Right renal pelvis (tissue), 4 donors: ENCODE measurements at regions not wholly inside any gene's neighbourhood (a gene's known extent, or its start where the extent isn't known, plus 50 kb on each side); places are given as distances from the start of the nearest gene placed in this dataset.

Source experiments
- DNase-seq, 4 donors: peaks; one replicate each; pipeline ENCODE4 v3.0.0-alpha.2; 2013; ENCODE audit warnings: low read depth in 4 of 4, low spot score in 3 of 4, missing footprints in 1 of 4

DNA sequence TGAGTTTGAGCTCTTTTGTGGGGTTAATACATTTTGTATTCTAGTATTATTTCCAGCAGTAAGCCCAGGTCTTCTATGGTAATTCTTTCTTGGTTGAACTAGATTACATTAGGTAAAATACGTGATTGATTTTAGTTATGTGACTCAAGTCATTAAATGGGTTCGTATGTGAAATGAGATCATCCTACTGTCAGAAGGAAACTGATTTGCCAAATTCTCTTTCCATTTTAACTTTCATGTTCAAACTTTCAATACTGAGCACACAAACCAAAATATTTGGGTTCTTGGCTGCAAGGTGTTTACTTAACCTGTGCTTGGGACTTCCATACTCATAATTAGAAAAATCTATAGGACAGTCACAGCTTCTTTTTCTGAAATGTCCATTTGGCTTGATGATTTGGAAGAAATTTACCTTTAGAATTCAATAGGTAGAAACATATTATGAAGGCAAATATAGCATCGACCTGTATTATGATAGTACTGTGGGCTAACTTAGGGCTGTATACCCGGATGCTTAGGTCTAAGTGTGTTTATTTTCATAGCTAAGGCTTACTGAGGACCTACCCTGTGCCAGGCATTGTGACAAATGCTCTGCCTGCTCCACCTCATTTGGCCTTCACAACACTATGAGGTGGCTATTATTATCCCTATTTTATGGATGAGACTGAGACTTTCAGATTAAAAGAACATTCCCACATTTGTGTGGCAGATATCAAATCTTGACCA is 631.8 kb upstream of the GRM7 start:
- DNase-seq: no peak

GRCh38 chr3:6229778-6230410 is 631.0 kb upstream of the GRM7 start:
- no peak for DNase-seq

- no peak for DNase-seq
Measured at GRCh38 chr3:6242104-6242503, 618.8 kb upstream of the GRM7 start.

- no peak for DNase-seq
Measured at GRCh38 chr3:6248528-6248927, 612.4 kb upstream of the GRM7 start.

GRCh38 chr3:6249679-6250078 is 611.2 kb upstream of the GRM7 start:
- DNase-seq: no peak

DNA sequence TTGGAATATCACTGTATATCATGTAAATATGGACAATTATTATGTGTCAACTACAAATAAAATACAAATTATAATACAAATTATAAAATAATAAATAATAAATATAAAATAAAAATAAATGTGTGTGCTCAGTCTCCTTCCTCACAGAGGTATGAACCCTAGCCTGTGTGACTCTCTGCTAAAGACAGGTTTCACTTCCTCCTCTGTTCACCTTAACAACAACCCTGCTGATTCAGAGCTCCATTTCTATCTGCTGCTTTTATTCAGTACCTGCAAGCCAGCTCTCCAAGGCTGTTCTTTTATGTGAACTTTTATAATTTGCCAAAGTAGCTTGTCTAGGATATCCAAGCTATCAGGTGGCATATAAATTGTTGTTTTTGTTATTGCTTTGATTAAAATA is 610.7 kb upstream of the GRM7 start:
- no peak for DNase-seq

DNA sequence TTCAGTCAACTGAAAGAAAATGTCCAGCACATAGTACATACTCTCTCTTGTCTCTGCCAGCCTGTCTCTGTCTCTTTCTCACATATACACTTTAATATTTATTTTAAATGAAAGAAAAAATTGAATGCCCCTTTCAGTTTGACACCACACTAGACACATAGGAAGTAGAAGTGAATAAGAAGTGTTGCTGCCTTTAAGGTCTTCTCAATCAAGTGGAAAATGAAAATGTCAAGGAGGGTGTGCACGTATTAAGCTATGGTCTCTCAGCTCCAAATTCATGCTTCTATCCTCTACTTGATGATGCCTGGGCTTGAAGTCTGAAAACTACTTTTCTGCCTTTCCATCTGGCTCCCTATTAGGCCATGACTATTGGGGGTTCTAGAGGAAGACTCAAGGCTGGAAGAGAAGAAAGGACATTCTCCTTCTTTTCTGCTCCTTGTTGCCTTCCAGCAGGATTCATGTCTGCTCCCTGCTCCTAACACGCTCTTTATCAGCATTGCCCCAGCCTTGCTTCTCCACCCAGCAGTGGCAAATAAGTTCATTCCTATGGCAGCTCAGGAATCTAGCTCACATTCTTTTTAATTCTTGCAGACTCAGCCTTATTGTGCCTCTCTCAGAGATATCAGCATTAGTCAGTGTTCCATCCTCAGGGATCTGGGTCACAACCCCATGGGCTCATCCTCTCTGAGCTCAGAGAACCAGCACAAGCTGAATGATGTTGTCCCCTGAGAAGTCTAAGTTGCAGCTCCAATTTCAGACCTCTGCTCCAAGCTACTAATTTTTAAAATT is 609.1 kb upstream of the GRM7 start:
- DNase-seq: no peak

DNA sequence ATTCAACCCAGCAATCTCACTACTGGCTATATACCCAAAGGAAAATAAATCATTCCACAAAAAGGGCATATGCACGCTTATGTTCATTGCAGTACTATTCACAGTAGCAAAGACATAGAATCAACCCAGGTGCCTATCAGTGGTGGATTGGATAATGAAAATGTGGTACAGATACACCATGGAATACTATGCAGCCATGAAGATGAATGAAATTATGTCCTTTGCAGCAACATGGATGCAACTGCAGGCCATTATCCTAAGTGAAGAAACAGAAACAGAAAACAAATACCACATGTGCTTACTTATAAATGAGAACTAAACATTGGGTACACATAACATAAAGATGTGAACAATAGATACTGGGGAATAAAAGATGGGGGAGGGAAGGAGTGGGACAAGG is 606.4 kb upstream of the GRM7 start:
- DNase-seq: no peak

DNA sequence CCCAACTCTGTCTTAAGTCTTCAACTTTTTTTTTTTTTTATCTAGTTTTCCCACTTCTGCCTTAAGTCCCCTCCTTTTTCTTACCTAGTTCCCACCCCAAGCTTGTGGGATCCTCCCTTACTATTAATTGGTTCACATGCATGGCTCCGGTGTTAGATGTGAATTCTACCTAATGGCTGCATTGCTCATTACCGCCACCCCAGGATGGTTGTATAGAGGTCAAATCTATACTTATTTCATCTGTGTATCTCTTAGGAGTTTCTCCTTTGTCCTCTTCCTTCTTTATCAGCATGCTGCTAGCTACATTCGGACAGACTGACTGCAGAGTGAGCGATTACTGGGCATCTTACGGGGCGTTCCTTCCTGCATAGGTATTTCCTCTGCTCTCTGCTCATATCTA is 605.7 kb upstream of the GRM7 start:
- DNase-seq: no peak

- no peak for DNase-seq
Measured at GRCh38 chr3:6260551-6261191, 600.2 kb upstream of the GRM7 start.

GRCh38 chr3:6262010-6262409 is 598.9 kb upstream of the GRM7 start:
- no peak for DNase-seq

- DNase-seq: no peak
Measured at GRCh38 chr3:6264036-6264435, 596.9 kb upstream of the GRM7 start.

GRCh38 chr3:6264906-6265305 is 596.0 kb upstream of the GRM7 start:
- no peak for DNase-seq

- no peak for DNase-seq
Measured at GRCh38 chr3:6266135-6266534, 594.8 kb upstream of the GRM7 start.

GRCh38 chr3:6273878-6274277 is 587.0 kb upstream of the GRM7 start:
- no peak for DNase-seq

- no peak for DNase-seq
Measured at GRCh38 chr3:6281662-6282061, 579.3 kb upstream of the GRM7 start.

- DNase-seq: no peak
Measured at GRCh38 chr3:6282918-6283317, 578.0 kb upstream of the GRM7 start.

- DNase-seq: no peak
Measured at GRCh38 chr3:6287088-6287875, 573.6 kb upstream of the GRM7 start.

DNA sequence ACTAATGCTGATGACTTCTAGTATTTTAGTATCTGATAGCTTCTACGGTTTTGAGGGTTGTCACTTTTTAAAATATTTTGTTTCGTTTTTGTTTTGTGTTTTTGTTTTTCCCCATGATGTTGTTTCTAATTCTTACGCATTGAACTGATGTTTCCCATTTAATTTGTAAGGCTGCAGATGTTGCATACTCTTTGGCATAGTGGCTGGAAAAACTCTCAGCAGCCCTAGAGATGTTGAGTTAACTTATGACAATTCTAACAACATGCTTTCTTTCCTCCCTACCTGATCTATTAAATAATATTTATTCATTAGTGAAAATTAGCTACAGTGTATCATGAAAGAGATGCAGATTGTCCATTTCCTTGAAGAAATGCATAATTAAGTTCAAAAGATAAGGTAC is 559.3 kb upstream of the GRM7 start:
- no peak for DNase-seq

DNA sequence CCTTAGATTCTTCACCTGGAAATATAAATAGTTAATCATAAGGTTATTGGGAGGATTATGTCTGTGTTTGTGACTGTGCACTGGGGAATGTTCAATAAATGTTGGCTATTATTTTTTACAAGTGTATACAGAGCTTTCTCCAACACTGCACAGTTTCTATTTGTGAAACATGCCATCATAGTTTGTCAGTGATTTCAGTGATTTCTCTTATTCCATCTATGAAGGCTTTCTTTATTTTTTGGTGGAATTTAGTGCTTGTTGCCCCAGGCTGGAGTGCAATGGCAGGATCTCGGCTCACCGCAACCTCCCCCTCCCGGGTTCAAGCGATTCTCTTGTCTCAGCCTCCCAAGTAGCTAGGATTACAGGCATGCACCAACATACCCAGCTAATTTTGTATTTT is 545.0 kb upstream of the GRM7 start:
- DNase-seq: no peak

- DNase-seq: no peak
Measured at GRCh38 chr3:6321999-6322398, 538.9 kb upstream of the GRM7 start.
